ENCODE measurements at regions not wholly inside any gene's neighbourhood (a gene's known extent, or its start where the extent isn't known, plus 50 kb on each side); places are given as distances from the start of the nearest gene placed in this dataset.
A peak's percentile ranks its signal among the peaks of the same experiment; 100 is the strongest.

DNA sequence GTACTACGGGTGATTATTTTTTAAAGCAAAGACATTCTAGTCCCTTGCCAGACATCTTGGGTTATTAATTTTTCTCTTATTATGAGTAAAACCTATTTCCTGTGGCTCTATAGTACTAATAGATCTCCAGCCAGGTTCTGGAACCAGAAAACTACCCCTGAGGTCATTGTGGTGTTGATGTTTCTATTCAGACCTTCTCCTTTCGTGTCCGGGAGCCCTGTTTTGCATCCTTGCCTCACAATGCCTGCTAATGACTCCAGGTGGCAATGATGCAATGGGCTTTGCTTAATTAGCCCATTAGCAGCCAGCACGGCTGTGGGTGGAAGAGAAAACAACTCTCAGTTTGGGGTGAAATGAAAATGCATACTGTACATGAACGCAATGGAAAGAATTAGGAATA lies 62.9 kb upstream of the ARG1 start:
- no peak for DNase-seq (ENCODE audit: low spot score)

GRCh38 chr6:131510591-131510990 lies 62.4 kb upstream of the ARG1 start:
- no peak for DNase-seq (ENCODE audit: low spot score)

- peak; percentile 17 for DNase-seq (ENCODE audit: low spot score)
Observed at GRCh38 chr6:131519670-131520436, 53.2 kb upstream of the ARG1 start.

Measured in hepatic stellate cell (primary cell).